ENCODE measurements at regions not wholly inside any gene's neighbourhood (a gene's known extent, or its start where the extent isn't known, plus 50 kb on each side); places are given as distances from the start of the nearest gene placed in this dataset.

- TF ChIP-seq CTCF (conservative IDR thresholded peaks at IDR 0.05; ENCODE audit: low read length) (no peak), EZH2phosphoT487 (IDR thresholded peaks at IDR 0.05; ENCODE audit: borderline replicate concordance) (no peak)
These were observed 199.0 kb downstream of the ETS1 start for GRCh38 chr11:128388206-128388815.
